Renal pelvis (tissue), 1 donor: ENCODE measurements at regions not wholly inside any gene's neighbourhood (a gene's known extent, or its start where the extent isn't known, plus 50 kb on each side); places are given as distances from the start of the nearest gene placed in this dataset.
"Not testable (repeated sequence)": the region's sequence is repeated elsewhere in the genome, so short reads cannot be mapped to it uniquely, and the experiment has no call there.

Experiments used
- DNase-seq: peaks from one replicate; pipeline ENCODE4 v3.0.0-alpha.2; 2013

DNA sequence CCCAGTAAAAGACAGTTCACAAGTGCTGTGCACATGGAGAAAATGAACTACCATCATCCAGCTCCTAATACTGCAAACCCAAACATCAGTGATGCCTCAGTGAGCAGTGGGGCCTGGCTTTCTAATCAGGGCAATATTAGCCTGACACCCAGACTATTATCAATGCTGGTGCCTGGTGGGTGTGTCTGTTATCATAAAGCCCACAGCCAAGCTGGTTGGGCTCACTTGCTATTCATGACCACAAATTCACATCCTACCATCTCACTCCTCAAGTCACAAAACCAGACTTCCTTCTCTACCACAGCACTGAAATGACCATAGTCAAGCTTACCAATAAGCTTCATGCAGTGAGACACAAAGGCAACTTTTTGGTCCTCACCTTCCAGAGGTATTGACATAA lies 180.8 kb upstream of the PLN start:
- no peak for DNase-seq

DNA sequence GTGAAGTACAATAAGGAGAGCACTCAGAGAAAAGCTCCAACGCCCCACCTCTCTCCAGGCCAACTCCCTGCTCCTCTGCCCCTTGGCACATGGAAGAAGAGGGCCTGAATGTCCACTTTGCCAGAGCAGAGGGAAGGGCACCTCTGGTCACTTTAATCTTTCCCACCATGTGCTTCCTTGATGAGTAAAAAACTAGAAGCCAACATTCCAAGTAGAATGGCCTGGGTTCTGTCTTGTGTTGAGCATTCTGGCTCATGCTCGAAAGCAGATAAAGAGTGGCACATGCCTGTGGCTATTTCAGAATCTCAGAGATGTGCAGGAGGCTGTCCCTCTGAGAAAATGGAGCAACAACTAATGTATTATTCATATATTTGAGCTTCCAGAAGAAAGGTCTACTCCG lies 177.4 kb upstream of the PLN start:
- DNase-seq = no peak

DNA sequence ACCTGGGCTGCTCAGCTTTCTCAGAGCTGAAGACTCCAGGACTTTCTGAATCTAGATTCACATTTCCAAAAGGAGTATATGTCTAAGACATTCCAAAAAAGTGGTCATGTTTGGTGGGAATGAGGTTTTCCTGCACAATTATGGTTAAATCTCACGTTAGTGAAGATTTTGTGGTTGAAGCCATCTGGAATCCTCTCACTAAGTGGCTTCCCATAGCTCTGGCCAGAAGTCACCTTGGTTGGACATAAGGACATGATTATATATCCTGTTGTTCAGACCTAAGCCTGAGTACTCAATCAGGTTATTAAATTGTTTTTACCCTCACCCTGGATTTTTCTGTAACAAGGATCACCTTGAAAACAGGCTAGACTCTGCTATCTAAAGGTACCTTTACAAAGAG lies 176.1 kb upstream of the PLN start:
- no peak for DNase-seq

DNA sequence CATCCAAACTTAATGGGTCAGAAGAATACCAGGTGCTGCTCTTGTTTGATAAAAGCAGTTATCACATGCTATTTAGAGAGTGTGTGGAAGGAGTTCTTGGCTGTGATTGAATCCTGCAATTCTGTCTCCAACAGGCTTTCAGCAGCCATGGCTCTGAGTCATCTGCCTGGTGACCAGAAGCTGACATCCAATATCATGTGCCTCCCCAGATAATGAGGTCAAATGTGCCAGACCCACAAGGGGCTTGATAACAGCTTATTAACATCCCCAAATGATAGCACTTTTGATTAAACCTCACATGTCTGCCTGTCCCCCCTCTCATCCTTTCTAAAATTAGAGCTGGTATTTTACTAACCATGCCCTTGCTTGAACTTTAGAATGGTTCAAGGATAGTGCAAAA lies 175.7 kb upstream of the PLN start:
- no peak for DNase-seq

DNA sequence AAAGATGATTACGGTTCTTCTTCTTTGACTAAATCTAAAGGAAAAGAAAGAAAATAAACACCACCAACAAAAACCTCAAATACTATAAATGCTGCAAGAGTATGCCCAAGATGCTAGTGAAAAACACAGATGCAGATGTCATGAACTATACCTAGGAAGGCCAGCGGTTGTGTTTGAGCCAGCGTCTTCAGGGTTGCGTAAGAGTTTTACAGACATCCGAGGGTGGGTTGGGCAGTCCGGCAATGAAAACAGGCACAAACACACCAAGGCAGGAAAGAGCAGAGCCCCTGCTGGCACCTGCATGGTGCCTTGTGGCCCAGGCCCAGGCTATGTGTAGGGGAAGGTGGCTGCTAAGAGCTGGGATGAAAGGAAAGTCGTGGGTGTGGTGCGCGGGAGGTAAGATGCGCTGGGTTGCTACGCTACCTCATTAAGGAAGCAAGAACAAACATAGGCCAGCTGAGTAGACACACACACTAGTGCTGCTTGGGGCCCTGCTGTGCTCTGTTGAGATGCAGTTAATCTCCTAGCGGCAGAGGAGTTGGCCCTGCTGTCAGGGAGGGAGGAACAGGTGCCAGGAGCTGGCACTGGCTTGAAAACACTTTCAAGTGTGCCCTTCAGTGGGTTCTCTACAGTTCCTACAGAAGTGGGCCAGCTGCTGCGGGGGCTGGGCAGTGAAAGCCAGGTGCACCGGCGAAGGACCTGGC lies 170.2 kb upstream of the PLN start:
- DNase-seq = peak; percentile 31

DNA sequence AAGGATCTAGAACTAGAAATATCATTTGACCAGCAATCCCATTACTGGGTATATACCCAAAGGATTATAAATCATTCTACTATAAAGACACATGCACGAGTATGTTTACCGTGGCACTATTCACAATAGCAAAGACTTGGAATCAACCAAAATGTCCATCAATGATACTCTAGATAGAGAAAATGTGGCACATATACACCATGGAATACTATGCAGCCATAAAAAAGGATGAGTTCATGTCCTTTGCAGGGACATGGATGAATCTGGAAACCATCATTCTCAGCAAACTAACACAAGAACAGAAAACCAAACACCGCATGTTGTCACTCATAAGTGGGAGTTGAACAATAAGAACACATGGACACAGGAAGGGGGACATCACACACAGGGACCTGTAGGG lies 167.5 kb upstream of the PLN start:
- DNase-seq = not testable (repeated sequence)

DNA sequence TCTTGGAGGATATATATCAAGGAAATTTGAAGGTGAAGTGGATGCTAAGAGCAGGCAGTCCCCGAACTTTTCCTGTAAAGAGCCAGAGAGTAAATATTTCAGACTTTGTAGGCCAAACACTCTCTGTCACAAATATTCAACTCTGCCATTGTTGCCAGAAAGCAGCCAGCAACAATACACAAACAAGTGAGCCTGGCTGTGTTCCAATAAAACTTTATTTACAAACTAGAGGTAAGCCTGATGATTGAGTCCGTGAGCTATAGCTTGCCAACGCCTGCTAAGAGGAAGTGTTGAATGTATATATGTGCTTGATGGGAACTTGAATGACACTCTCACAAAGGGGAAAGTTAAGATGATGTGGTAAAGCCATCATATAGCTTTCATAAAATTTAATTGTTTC lies 166.0 kb upstream of the PLN start:
- no peak for DNase-seq

DNA sequence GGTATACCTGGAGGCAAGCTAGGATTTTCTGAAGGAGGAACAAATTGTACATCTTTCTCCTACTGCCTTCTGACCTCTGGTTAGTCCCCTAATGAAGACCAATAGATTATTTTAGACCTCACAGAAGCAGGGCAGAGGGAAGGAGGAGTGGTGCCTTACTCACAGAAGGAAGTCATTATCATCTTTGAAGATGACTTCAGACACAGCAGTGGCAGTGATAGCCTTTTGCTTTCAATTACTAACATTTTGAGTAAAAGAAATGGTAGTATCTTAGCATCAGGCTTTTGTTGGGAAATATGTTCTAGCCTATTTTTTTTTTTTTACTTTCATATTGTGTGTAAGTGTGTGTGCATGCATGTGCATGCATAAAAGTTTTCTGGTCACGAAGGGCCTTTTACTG lies 164.2 kb upstream of the PLN start:
- no peak for DNase-seq

DNA sequence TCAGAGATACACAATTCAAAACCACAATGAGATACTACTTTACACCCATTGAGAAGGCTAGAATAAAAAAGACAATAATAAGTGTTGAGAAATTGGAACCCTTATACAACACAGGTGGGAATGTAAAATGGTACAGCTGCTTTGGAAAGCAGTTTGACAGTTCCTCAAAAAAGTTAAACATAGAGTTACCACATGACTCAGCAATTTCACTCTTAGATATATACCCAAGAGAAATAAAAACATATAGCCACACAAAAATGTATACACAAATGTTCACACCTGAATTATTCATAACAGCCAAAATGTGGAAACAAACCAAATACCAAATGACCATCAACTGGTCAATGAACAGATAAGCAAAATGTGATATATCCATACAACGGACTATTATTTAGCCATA lies 161.1 kb upstream of the PLN start:
- no peak for DNase-seq

DNA sequence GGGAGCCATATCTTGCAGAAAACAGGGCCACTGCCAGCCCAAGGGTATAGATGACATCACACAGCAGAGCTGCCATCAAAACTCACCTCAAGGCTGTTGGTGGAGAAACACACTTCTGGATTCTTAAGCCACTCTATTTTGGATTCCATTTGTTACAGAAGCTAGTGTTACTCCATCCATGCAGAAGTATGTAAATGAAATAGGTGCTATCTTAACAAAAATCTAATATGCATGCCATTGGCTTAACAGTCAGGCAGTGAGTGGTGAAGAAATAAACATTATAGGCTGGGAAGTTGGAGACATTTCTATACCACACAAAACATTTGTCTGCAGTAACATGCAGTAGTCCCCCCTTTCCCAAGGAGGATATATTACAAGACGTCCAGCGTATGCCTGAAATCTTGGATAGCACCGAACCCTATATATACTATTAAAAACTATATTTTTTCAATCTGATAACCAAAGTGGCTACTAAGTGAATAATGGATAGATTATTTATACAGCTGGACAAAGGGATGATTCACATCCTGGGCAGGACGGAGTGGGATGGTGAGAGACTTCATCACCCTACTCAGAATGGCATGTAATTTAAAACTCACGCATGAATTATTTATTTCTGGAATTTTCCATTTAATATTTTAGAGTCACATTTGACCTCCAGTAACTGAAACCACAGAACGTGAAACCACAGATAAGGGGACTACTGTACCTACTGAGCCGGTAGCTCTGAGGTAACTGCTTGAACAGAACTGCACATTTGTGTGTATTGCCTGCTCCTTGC lies 160.0 kb upstream of the PLN start:
- DNase-seq = no peak

DNA sequence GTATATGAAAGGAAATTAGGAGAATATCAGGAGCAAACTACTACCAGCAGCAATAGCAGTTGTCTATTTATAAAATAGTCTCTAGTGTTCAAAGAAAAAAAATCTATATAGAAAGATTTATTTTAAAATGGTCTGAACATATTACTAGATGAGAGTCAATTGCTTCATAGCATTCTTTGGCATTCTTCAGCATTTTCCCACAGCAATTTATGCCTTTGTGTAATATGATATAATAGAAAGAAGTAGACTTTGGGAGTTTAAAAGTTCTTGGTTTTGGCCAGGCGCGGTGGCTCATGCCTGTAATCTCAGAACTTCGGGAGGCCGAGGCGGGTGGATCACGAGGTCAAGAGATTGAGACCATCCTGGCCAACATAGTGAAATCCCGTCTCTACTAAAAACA lies 157.0 kb upstream of the PLN start:
- no peak for DNase-seq

DNA sequence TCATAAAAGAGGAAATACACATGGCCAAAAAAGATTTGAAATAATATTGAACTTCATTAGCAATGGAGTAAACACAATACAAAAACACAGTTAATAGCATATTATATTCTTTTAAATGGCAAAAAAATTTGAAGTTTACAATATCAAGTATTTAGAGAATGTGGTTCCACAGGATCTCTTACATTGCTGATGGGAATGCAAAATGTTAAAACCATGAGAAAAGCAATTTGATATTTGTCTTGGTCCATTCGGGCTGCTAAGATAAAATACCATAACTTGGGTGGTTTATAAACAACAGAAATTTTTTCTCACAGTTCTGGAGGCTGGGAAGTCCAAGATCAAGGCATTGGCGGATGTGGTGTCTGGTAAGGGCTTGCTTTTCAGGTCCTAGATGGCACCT lies 154.0 kb upstream of the PLN start:
- no peak for DNase-seq

DNA sequence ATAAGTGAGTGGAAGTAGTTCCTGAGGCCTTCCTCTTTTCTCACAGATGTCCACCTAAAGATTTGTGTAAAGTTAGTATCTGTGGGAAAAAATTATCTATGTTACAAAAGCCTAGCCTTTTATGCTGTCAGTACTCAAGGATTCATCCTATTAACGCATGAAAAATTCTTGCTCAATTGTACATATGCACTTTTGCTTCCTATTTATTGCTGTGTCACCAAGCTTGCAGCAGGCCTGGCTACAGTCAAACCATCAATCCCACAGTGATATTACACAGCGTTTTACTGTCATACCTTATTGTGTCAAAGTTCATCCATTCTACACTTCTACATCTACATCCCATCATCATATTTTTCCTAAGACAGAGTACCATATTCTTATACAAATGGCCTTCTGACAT lies 151.1 kb upstream of the PLN start:
- no peak for DNase-seq

DNA sequence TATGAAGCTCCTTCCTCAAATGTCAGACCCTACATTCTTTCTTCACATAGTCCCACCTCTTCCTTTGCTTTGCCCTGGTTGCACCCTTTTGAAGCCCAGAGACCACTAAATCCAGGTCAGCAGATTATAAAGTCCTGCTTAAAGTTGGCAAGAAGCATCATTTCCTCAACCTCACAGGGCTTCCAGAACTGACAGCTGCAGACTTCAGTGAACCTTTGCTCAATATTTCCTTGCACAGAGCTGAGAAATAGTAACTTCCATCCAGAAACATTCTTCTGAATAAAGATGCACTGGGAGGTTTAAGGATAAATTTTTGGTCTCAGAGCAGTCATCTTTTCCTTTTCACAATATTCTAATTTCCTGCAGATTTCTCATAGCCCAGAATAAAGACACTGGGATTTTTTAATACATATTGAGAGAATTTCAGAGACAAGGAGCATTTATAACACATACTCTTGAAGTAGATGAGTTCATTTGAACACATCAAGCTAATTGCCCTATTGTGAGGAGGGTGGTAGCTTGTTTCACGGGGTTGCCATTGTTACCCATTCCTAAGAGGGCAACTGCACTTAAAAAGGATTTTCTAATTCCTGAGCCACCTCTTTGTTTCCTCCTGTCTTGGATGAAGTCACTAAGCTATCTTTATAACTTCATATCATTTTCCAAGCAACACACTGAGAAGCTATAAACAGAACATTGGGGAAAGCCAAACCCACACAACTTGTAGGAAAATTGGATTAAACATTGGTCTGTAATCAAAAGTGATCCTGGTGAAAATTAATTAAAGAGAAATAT lies 150.2 kb upstream of the PLN start:
- no peak for DNase-seq

DNA sequence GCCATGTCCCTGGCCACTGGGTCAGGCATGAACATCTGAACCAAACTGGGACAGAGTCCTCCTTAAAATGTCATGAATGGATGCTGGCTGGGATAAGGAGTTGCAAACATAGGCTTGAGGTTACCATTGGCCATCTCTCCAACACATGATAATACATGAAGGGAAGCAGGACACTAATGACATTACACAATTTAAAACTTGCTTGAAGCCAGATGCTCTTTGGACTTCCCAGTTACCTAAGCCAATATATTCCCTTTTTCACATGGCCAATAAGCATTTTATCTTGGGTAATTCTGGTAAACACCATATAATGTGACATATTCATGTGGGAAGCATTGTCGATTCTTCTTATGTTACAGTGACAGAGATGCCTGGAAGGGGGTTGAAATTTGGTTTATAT lies 148.0 kb upstream of the PLN start:
- DNase-seq = no peak

DNA sequence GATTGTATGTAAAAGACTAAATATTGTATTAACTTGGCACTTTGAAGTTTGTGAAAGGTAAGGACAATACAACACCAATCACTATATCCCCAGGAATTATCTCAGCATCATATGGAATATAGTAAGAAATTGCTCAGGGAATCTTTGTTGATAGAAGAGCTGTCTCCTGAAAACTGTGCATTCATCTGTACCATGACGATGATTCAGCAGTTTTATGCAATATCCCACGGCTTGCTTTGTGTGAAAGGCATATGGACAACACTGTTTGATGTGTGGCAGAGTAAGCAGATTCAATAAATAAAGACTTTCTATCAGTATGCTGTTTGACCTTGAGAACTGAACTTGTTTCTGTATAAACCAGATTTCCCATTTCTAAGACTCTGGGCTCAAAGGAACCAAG lies 147.5 kb upstream of the PLN start:
- DNase-seq = no peak

DNA sequence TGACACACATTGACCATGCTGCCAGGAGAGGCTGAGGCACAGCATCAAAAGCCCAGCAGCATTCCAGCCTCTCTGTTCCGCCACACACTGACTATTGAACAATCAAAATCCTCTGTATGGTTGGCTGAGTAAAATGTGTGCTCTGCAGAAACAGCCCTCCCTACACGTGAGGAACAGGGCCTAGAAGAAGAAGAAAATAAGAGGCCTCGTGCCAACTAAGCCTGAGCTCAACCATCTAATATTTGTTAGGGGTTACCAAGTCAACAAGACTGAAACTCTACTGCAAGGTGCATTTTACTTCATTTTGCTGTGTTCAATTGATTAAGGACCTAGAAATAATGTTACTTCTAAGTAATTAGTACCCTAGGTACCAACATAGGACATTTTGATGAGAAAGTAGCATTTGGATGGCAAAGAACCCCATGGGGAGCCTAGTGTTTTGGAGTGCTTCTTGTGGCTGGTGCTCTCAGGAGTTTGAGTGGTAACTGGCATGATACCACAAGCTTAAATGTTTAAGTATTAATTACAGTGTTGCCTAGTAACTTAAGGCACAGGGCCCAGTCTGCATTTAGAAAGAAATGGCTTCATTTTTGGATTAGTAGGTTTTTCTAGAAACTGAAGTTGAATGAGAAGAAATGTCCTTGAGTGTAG lies 146.6 kb upstream of the PLN start:
- no peak for DNase-seq

DNA sequence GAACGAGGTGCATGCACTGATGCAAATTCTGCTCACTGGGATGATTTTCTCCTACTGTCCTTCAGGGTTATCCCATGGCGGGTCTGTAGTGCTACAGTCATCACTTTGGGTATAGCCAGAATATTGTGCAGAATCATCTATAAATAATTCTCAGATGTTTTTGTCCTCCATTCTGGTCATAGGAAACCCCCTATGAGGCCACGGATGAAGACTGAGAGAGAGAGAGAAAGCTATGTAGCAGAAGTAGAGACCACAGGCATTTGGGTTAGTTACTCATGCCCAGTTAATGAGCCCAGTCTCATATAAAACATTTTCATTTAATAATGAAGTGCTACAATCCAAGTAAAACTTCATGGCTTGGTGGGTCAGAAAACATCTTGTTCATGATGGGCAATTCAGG lies 145.1 kb upstream of the PLN start:
- DNase-seq = no peak

DNA sequence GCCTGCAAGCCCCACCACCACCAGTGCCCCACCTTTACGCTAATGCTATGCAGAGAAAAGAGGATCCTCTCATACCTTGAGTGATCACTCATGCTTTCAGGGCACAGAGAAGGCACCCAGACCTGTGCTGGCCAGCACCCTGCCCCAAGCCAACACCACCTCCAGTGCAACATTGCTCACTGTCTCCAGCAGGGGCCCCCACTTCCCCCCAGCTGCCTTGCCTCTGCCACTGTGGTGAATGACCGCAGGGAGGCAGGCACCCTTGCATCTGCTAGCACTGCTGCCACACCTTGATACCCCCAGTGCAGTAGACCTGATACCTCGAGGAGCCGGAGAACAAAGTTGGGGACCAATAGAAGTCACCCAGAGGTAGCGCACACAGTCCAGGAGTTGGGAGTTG lies 139.2 kb upstream of the PLN start:
- DNase-seq = no peak

DNA sequence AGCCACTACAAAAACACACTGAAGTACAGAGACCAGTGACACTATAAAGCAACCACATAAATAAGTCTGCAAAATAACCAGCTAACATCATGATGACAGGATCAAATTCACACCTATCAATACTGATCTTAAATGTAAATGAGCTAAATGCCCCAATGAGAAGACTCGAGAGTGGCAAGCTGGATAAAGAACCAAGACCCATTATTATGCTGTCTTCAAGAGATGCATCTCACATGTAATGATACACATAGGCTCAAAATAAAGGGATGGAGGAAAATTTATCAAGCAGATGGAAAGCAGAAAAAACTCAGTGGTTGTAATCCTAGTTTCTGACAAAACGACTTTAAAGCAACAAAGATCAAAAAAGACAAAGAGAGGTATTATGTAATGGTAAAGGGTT lies 138.1 kb upstream of the PLN start:
- no peak for DNase-seq
